ENCODE measurements at regions not wholly inside any gene's neighbourhood (a gene's known extent, or its start where the extent isn't known, plus 50 kb on each side); places are given as distances from the start of the nearest gene placed in this dataset.

- TF ChIP-seq ZBTB11 (CRISPR knock-in tag; IDR thresholded peaks at IDR 0.05) (no peak), TCF12 (IDR thresholded peaks at IDR 0.05; ENCODE audit: low read depth, low read length) (no peak)
These were observed 1343.7 kb upstream of the GOT2 start (continued) for GRCh38 chr16:60077861-60078260.

GRCh38 chr16:60074378-60074777 lies 1340.3 kb upstream of the GOT2 start:
- POLR2A ChIA-PET = no interaction called here
- H3K36me3 ChIP-seq (ENCODE audit: control insufficient read depth in 2 of 2, insufficient read depth in 2 of 2, low read length in 1 of 2) = no peaks in the 10 kb centered on the region
- no peaks in the 10 kb centered on the region for H3K79me2 ChIP-seq (ENCODE audit: control insufficient read depth, insufficient read depth, low read length)
- no peak overlapping the region for H3K27ac ChIP-seq (ENCODE audit: control insufficient read depth, insufficient read depth)
- SMC1A ChIA-PET (ENCODE audit: uncharacterized antibody, unreplicated experiment) = interaction anchor here (0.7 kb wide), 1 partner anchor 38 kb away, joined by 3 read pairs; no protein-coding TSS in a partner anchor
- WGBS (ENCODE audit: insufficient coverage, insufficient replicate concordance, low lambda C conversion rate, missing lambda C conversion rate) = 57% methylated on average over 4 of the region's 4 CpGs
- BruUV-seq (replicated peaks) = no TSS peak
- no peaks in the 10 kb centered on the region for H3K9me3 ChIP-seq (replicated peaks; ENCODE audit: control insufficient read depth, insufficient read depth, low read length)
- in situ Hi-C loops (cut with MboI) (loop anchor here (10.0 kb wide), 1 partner anchor 60 kb away; no protein-coding TSS in a partner anchor), intact Hi-C loops (cut with micrococcal nuclease; ENCODE audit: unreplicated experiment) (no loop called here)
- ATAC-seq (no peak), DNase-seq (ENCODE audit: low read depth, low spot score) (no peak), FAIRE-seq (no peak)
- no peaks in the 10 kb centered on the region for H4K20me1 ChIP-seq (ENCODE audit: control insufficient read depth, insufficient read depth)
- H3K4me2 ChIP-seq (ENCODE audit: control insufficient read depth, insufficient read depth) = no peak overlapping the region
- no peak overlapping the region for H2AFZ ChIP-seq (ENCODE audit: control insufficient read depth, low read depth, low read length)
- CTCF ChIA-PET = no interaction called here
- no peak overlapping the region for H3K4me3 ChIP-seq
- H3K4me1 ChIP-seq (ENCODE audit: control insufficient read depth, insufficient read depth, low read length) = no peaks in the 10 kb centered on the region
- H3K9ac ChIP-seq (ENCODE audit: control insufficient read depth, insufficient read depth, low read length) = no peak overlapping the region
- H3K27me3 ChIP-seq (replicated peaks in 1 of 2; ENCODE audit: control insufficient read depth in 2 of 2, insufficient read depth in 2 of 2, low read length in 1 of 2) = no peaks in the 10 kb centered on the region
- RAD21 ChIA-PET (ENCODE audit: unreplicated experiment) = no interaction called here
- TF ChIP-seq SMARCA5 (IDR thresholded peaks at IDR 0.05) = no peak
- no peak for TF ChIP-seq NFYB (IDR thresholded peaks at IDR 0.05; ENCODE audit: insufficient read depth, low read depth, low read length)
- no peak for TF ChIP-seq E2F4 (IDR thresholded peaks at IDR 0.05; ENCODE audit: low read depth, low read length)
- TF ChIP-seq GABPA (IDR thresholded peaks at IDR 0.05; ENCODE audit: low read depth) = no peak
- no peak for TF ChIP-seq NR2C1 (IDR thresholded peaks at IDR 0.05)
- no peak for TF ChIP-seq CHD4 (IDR thresholded peaks at IDR 0.05)
- no peak for TF ChIP-seq GATAD2B (conservative IDR thresholded peaks at IDR 0.05; ENCODE audit: low read depth)
- TF ChIP-seq TCF12 (IDR thresholded peaks at IDR 0.05; ENCODE audit: low read depth, low read length) = no peak
- no peak for TF ChIP-seq POLR2A (IDR thresholded peaks at IDR 0.05; ENCODE audit: low read depth, low read length)
- no peak for TF ChIP-seq RELB (IDR thresholded peaks at IDR 0.05; ENCODE audit: low read depth)
- no peak for TF ChIP-seq TAF1 (IDR thresholded peaks at IDR 0.05; ENCODE audit: borderline replicate concordance, low read depth, low read length)
- TF ChIP-seq ZNF687 (IDR thresholded peaks at IDR 0.05) = no peak
- TF ChIP-seq BMI1 (IDR thresholded peaks at IDR 0.05; ENCODE audit: borderline replicate concordance) = no peak
- TF ChIP-seq TCF7 (IDR thresholded peaks at IDR 0.05; ENCODE audit: borderline replicate concordance) = no peak
